SK-N-SH treated with all-trans-retinoic acid at 6 μM for 48 hours (cell line): ENCODE measurements at regions not wholly inside any gene's neighbourhood (a gene's known extent, or its start where the extent isn't known, plus 50 kb on each side); places are given as distances from the start of the nearest gene placed in this dataset.

Experiments used
- ARNTL ChIP-seq: fragments of 450-650 bp; formaldehyde crosslinking; IDR thresholded peaks from 2 replicates; pipeline ENCODE4 v1.5.0; 2020; ENCODE audit warnings: low read depth, mild to moderate bottlenecking, moderate library complexity, borderline replicate concordance
- BACH2 ChIP-seq: fragments of 250-450 bp; sonication (Bioruptor Pico); IDR thresholded peaks from 2 replicates; pipeline ENCODE4 v1.9.0; 2021; ENCODE audit warnings: mild to moderate bottlenecking, borderline replicate concordance
- GLIS3 ChIP-seq: fragments of 250-450 bp; sonication (Bioruptor Pico); IDR thresholded peaks from 2 replicates; pipeline ENCODE4 v1.5.0; 2020; ENCODE audit warnings: mild to moderate bottlenecking, moderate library complexity
- ISL1 ChIP-seq: fragments of 250-450 bp; sonication (Bioruptor Pico); IDR thresholded peaks from 2 replicates; pipeline ENCODE4 v2.1.2; 2022; ENCODE audit warnings: mild to moderate bottlenecking, moderate library complexity
- OSR1 ChIP-seq: fragments of 250-450 bp; sonication (Bioruptor Pico); IDR thresholded peaks from 2 replicates; pipeline ENCODE4 v1.8.0; 2022; ENCODE audit warnings: moderate library complexity, mild to moderate bottlenecking, inconsistent platforms
- PPARA ChIP-seq: fragments of 250-450 bp; sonication (Bioruptor Pico); IDR thresholded peaks from 2 replicates; pipeline ENCODE4 v1.5.0; 2020; ENCODE audit warnings: mild to moderate bottlenecking, borderline replicate concordance
- RARB ChIP-seq: fragments of 250-450 bp; sonication (Bioruptor Pico); IDR thresholded peaks from 2 replicates; pipeline ENCODE4 v1.8.0; 2021; ENCODE audit warnings: mild to moderate bottlenecking, moderate library complexity
- ZFP30 ChIP-seq: fragments of 450-650 bp; formaldehyde crosslinking; IDR thresholded peaks from 2 replicates; pipeline ENCODE4 v1.5.0; 2022; ENCODE audit warnings: mild to moderate bottlenecking, moderate library complexity
- ZNF565 ChIP-seq: fragments of 450-650 bp; formaldehyde crosslinking; conservative IDR thresholded peaks from 2 replicates; pipeline ENCODE4 v1.5.0; 2020; ENCODE audit warnings: low read depth, mild to moderate bottlenecking, moderate library complexity
- TF ChIP-seq, protein P1 (sequence below): fragments of 250-450 bp; sonication (Bioruptor Pico); IDR thresholded peaks from 2 replicates; pipeline ENCODE4 v1.8.0; 2020; ENCODE audit warnings: mild to moderate bottlenecking, moderate library complexity, borderline replicate concordance
- TF ChIP-seq, protein P2 (sequence below): fragments of 250-450 bp; sonication (Bioruptor Pico); IDR thresholded peaks from 2 replicates; pipeline ENCODE4 v1.5.1; 2021; ENCODE audit warnings: mild to moderate bottlenecking, moderate library complexity
- TF ChIP-seq, protein P3 (sequence below): fragments of 250-450 bp; sonication (Bioruptor Pico); IDR thresholded peaks from 2 replicates; pipeline ENCODE4 v1.8.0; 2021; ENCODE audit warnings: low read depth, mild to moderate bottlenecking, moderate library complexity, borderline replicate concordance
- TF ChIP-seq, protein P4 (sequence below): fragments of 250-450 bp; sonication (Bioruptor Pico); IDR thresholded peaks from 2 replicates; pipeline ENCODE4 v1.5.0; 2020; ENCODE audit warnings: mild to moderate bottlenecking, moderate library complexity

DNA sequence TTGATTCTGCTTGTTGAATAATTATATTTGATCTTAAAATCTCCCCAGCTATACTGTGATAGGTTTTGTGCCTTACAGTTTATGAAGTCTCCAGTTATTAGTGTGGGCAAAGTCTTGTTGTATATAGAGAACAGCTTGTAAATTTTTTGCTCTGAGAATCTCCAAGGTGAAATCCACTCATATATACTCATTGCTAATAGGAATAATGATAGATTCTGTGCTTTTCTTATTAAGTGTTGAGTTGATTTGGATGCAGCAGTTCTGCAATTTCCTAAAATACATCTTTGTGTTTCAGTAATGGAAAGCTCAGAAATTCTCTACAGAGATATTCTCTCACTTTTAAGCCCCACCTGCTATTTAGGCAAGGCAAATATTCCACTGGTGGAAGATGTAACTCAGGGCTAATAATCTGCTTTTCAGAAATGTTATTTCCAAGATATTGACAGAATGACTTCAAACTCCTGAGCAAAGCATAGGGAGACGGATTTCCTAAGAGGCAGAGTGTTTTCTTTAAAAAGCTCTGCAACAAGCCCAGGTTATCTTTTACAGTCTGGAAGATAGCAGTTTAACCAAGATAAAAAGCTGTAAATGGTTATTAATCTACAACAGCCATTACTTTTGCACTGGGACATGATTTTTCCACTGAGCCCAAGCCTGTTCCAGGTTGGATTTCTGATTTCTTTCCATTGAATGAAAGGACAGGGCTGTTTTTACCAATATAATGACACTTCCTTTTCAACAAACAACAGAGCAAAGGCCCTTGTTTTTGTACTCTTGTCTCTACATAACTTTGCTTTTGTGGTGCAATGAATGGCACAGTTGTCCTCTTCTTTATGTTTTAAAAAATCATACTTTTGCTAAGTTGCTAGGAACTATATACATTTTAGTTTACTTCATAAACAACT lies 239.9 kb upstream of the ATP2B1 start:
- TF ChIP-seq, protein P1, sequence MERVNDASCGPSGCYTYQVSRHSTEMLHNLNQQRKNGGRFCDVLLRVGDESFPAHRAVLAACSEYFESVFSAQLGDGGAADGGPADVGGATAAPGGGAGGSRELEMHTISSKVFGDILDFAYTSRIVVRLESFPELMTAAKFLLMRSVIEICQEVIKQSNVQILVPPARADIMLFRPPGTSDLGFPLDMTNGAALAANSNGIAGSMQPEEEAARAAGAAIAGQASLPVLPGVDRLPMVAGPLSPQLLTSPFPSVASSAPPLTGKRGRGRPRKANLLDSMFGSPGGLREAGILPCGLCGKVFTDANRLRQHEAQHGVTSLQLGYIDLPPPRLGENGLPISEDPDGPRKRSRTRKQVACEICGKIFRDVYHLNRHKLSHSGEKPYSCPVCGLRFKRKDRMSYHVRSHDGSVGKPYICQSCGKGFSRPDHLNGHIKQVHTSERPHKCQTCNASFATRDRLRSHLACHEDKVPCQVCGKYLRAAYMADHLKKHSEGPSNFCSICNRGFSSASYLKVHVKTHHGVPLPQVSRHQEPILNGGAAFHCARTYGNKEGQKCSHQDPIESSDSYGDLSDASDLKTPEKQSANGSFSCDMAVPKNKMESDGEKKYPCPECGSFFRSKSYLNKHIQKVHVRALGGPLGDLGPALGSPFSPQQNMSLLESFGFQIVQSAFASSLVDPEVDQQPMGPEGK = no peak
- TF ChIP-seq ZFP30 = no peak
- TF ChIP-seq BACH2 (CRISPR knock-in tag) = no peak
- TF ChIP-seq ISL1 (CRISPR knock-in tag) = no peak
- TF ChIP-seq, protein P2, sequence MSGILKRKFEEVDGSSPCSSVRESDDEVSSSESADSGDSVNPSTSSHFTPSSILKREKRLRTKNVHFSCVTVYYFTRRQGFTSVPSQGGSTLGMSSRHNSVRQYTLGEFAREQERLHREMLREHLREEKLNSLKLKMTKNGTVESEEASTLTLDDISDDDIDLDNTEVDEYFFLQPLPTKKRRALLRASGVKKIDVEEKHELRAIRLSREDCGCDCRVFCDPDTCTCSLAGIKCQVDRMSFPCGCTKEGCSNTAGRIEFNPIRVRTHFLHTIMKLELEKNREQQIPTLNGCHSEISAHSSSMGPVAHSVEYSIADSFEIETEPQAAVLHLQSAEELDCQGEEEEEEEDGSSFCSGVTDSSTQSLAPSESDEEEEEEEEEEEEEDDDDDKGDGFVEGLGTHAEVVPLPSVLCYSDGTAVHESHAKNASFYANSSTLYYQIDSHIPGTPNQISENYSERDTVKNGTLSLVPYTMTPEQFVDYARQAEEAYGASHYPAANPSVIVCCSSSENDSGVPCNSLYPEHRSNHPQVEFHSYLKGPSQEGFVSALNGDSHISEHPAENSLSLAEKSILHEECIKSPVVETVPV = no peak
- TF ChIP-seq GLIS3 (CRISPR knock-in tag) = no peak
- no peak for TF ChIP-seq ARNTL (CRISPR knock-in tag)
- TF ChIP-seq, protein P3, sequence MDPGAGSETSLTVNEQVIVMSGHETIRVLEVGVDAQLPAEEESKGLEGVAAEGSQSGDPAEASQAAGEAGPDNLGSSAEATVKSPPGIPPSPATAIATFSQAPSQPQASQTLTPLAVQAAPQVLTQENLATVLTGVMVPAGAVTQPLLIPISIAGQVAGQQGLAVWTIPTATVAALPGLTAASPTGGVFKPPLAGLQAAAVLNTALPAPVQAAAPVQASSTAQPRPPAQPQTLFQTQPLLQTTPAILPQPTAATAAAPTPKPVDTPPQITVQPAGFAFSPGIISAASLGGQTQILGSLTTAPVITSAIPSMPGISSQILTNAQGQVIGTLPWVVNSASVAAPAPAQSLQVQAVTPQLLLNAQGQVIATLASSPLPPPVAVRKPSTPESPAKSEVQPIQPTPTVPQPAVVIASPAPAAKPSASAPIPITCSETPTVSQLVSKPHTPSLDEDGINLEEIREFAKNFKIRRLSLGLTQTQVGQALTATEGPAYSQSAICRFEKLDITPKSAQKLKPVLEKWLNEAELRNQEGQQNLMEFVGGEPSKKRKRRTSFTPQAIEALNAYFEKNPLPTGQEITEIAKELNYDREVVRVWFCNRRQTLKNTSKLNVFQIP (CRISPR knock-in tag) = no peak
- no peak for TF ChIP-seq ZNF565
- TF ChIP-seq RARB = no peak
- TF ChIP-seq OSR1 (CRISPR knock-in tag) = no peak
- TF ChIP-seq PPARA (CRISPR knock-in tag) = no peak
- TF ChIP-seq, protein P4, sequence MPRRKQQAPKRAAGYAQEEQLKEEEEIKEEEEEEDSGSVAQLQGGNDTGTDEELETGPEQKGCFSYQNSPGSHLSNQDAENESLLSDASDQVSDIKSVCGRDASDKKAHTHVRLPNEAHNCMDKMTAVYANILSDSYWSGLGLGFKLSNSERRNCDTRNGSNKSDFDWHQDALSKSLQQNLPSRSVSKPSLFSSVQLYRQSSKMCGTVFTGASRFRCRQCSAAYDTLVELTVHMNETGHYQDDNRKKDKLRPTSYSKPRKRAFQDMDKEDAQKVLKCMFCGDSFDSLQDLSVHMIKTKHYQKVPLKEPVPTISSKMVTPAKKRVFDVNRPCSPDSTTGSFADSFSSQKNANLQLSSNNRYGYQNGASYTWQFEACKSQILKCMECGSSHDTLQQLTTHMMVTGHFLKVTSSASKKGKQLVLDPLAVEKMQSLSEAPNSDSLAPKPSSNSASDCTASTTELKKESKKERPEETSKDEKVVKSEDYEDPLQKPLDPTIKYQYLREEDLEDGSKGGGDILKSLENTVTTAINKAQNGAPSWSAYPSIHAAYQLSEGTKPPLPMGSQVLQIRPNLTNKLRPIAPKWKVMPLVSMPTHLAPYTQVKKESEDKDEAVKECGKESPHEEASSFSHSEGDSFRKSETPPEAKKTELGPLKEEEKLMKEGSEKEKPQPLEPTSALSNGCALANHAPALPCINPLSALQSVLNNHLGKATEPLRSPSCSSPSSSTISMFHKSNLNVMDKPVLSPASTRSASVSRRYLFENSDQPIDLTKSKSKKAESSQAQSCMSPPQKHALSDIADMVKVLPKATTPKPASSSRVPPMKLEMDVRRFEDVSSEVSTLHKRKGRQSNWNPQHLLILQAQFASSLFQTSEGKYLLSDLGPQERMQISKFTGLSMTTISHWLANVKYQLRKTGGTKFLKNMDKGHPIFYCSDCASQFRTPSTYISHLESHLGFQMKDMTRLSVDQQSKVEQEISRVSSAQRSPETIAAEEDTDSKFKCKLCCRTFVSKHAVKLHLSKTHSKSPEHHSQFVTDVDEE (CRISPR knock-in tag) = no peak
